Colonic mucosa (tissue), 4 donors: ENCODE measurements at regions not wholly inside any gene's neighbourhood (a gene's known extent, or its start where the extent isn't known, plus 50 kb on each side); places are given as distances from the start of the nearest gene placed in this dataset.

Experiments used
- DNase-seq: peaks from one replicate; pipeline ENCODE4 v3.0.0-alpha.2; 2020
- H3K27ac ChIP-seq: fragments of 200-600 bp; one replicate; pipeline ENCODE4 v1.8.0; 2021
- H3K27me3 ChIP-seq: fragments of 200-600 bp; one replicate; pipeline ENCODE4 v1.8.0; 2021
- H3K36me3 ChIP-seq: fragments of 200-600 bp; one replicate; pipeline ENCODE4 v1.8.0; 2021
- H3K4me1 ChIP-seq: fragments of 200-600 bp; one replicate; pipeline ENCODE4 v1.8.0; 2021; ENCODE audit warnings: mild to moderate bottlenecking
- H3K4me3 ChIP-seq: fragments of 200-600 bp; one replicate; pipeline ENCODE4 v1.8.0; 2021
- H3K9ac ChIP-seq, 2 donors: one replicate each; pipeline ENCODE4 v1.7.0; 2013; ENCODE audit warnings: control low read depth in 2 of 2, low read depth in 2 of 2, low read length in 2 of 2
- H3K9me3 ChIP-seq: fragments of 200-600 bp; one replicate; pipeline ENCODE4 v1.8.0; 2021
- CTCF ChIP-seq: fragments of 200-600 bp; IDR thresholded peaks from one replicate; pipeline ENCODE4 v1.8.0; 2022; ENCODE audit warnings: antibody characterized with exemption, mild to moderate bottlenecking
- intact Hi-C: fragments of 100-400 bp; cut with DNase I; formaldehyde crosslinking; loops from one replicate; pipeline ENCODE4 v1.14.1; 2022
- donor health status: healthy.
- donor health status: DM: no; HTN: no; CAD: no.
- donor health status: DM: no; HTN: no; CAD: no.

DNA sequence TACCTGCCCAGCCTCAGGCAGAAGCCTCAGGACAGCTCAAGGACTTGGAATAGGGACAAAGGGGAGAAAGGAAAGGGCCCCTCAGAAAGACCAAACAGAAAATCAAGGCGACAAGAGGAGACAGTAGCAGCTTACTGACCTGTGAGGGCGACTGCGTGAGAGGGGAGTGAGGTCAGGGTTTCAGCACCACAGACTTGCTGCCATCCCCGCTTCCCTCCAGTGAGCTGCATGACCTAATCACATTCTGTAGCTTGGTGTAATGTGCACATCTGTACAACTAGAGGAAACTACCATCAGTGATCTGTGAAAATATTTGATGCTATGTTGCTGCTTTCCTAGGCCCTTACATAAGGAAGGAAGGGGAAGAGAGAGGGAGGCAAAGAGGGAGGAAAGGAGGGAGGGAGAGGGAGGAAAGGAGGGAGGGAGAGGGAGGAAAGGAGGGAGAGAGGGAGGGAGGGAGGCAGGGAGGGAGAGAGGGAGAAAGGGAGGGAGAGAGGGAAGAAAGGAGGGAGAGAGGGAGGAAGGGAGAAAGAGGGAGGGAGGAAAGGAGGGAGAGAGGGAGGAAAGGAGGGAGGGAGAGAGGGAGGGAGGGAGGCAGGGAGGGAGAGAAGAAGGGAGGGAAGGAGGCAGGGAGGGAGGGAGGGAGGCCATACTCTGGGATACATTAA is 404.9 kb upstream of the CDH5 start:
- H3K4me3 ChIP-seq, result no peak overlapping the region
- DNase-seq, result no peak
- no peak for TF ChIP-seq CTCF
- intact Hi-C loops, result no loop called here
- H3K9me3 ChIP-seq, result no peaks in the 10 kb centered on the region
- H3K27me3 ChIP-seq, result no peaks in the 10 kb centered on the region
- H3K36me3 ChIP-seq, result no peaks in the 10 kb centered on the region
- H3K4me1 ChIP-seq, result no peaks in the 10 kb centered on the region
- H3K9ac ChIP-seq, result no peak overlapping the region
- no peak overlapping the region for H3K27ac ChIP-seq

DNA sequence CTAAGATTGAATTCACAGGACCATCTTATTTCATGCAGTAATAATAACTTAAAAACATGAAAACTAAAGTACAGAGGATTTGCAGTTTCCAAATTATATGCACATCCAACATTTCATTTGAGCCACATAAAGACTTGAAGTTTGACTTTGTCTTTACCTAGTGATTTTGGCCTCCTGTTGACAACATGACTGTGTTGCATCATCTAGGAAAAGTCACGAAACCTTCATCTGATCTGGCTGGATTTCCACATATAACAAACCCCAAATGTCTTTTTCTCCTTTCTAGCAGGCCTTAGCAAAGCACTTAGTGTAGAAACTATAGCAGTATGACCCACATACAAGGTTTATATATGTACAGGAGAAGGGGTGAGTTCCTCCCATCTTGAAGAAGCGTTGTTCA is 406.5 kb upstream of the CDH5 start:
- H3K9me3 ChIP-seq, result no peaks in the 10 kb centered on the region
- no peak overlapping the region for H3K9ac ChIP-seq
- H3K27me3 ChIP-seq, result no peaks in the 10 kb centered on the region
- DNase-seq, result no peak
- intact Hi-C loops, result no loop called here
- H3K36me3 ChIP-seq, result no peaks in the 10 kb centered on the region
- TF ChIP-seq CTCF, result no peak
- H3K4me3 ChIP-seq, result no peak overlapping the region
- H3K27ac ChIP-seq, result no peak overlapping the region
- no peaks in the 10 kb centered on the region for H3K4me1 ChIP-seq

- intact Hi-C loops, result no loop called here
- no peak for DNase-seq
- H3K27me3 ChIP-seq, result no peaks in the 10 kb centered on the region
- H3K9me3 ChIP-seq, result no peaks in the 10 kb centered on the region
- TF ChIP-seq CTCF, result no peak
- H3K4me3 ChIP-seq, result no peak overlapping the region
- H3K9ac ChIP-seq, result no peak overlapping the region
- no peak overlapping the region for H3K27ac ChIP-seq
- no peaks in the 10 kb centered on the region for H3K4me1 ChIP-seq
- H3K36me3 ChIP-seq, result no peaks in the 10 kb centered on the region
Measured at GRCh38 chr16:65958086-65958485, 408.4 kb upstream of the CDH5 start.

DNA sequence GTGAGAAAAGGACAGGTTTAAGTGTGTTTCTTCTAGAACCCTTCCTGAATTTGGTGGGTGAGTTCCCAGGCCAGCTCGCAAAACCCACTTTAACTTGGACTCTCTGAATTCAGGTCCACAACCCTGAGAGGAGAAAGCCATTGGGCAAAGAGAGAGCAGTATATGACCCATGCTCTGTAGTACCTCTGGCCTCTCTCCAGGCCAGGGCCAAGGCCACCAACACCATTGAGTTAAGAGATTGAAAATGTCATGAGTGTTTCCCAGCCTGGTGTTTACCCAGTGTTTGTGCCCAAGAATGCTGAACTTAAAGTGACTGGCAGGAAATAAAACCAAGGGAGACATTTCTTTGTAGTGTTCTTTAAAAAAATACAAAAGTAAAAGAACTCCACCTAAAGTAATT is 410.4 kb upstream of the CDH5 start:
- H3K9ac ChIP-seq, result no peak overlapping the region
- no peaks in the 10 kb centered on the region for H3K4me1 ChIP-seq
- no peaks in the 10 kb centered on the region for H3K9me3 ChIP-seq
- H3K27me3 ChIP-seq, result no peaks in the 10 kb centered on the region
- intact Hi-C loops, result no loop called here
- TF ChIP-seq CTCF, result no peak
- H3K27ac ChIP-seq, result no peak overlapping the region
- no peak overlapping the region for H3K4me3 ChIP-seq
- no peaks in the 10 kb centered on the region for H3K36me3 ChIP-seq
- no peak for DNase-seq

- Histone ChIP-seq H3K4me3 (no peak overlapping the region), H3K27me3 (no peaks in the 10 kb centered on the region), H3K4me1 (no peaks in the 10 kb centered on the region), H3K9me3 (no peaks in the 10 kb centered on the region), H3K9ac (no peak overlapping the region), H3K27ac (no peak overlapping the region), H3K36me3 (no peaks in the 10 kb centered on the region)
- intact Hi-C loops, result no loop called here
- no peak for DNase-seq
- no peak for TF ChIP-seq CTCF
Measured at GRCh38 chr16:65954446-65954845, 412.0 kb upstream of the CDH5 start.
